NCI-H2081 (cell line): ENCODE measurements at regions not wholly inside any gene's neighbourhood (a gene's known extent, or its start where the extent isn't known, plus 50 kb on each side); places are given as distances from the start of the nearest gene placed in this dataset.
A peak's percentile ranks its signal among the peaks of the same experiment; 100 is the strongest.
"Not testable (repeated sequence)": the region's sequence is repeated elsewhere in the genome, so short reads cannot be mapped to it uniquely, and the experiment has no call there.

Experiments used
- DNase-seq, 2 experiments: peaks; one replicate each; lab custom pipeline; 2025; lab: John Stamatoyannopoulos, UW

- DNase-seq, result no peak
Measured at GRCh38 chr10:33067917-33068316, 109.9 kb upstream of the ITGB1 start.

- DNase-seq, result no peak
Measured at GRCh38 chr10:33067481-33067880, 109.5 kb upstream of the ITGB1 start.

GRCh38 chr10:33066558-33067236 is 108.7 kb upstream of the ITGB1 start:
- no peak for DNase-seq

- no peak for DNase-seq
Measured at GRCh38 chr10:33065111-33065510, 107.1 kb upstream of the ITGB1 start.

GRCh38 chr10:33064706-33065105 is 106.7 kb upstream of the ITGB1 start:
- no peak for DNase-seq

- no peak for DNase-seq
Measured at GRCh38 chr10:33057620-33058019, 99.6 kb upstream of the ITGB1 start.

- no peak for DNase-seq
Measured at GRCh38 chr10:33056828-33057596, 99.0 kb upstream of the ITGB1 start.

- no peak for DNase-seq
Measured at GRCh38 chr10:33055625-33056024, 97.6 kb upstream of the ITGB1 start.

- DNase-seq, result no peak
Measured at GRCh38 chr10:33052915-33053810, 95.1 kb upstream of the ITGB1 start.

GRCh38 chr10:33052263-33052875 is 94.3 kb upstream of the ITGB1 start:
- DNase-seq, result peak; percentile 28 to 71

- DNase-seq, result not testable (repeated sequence)
Measured at GRCh38 chr10:33049963-33050920, 92.2 kb upstream of the ITGB1 start.

- no peak for DNase-seq
Measured at GRCh38 chr10:33048223-33048622, 90.2 kb upstream of the ITGB1 start.

GRCh38 chr10:33047655-33048054 is 89.6 kb upstream of the ITGB1 start:
- no peak for DNase-seq

GRCh38 chr10:33046792-33047191 is 88.8 kb upstream of the ITGB1 start:
- no peak for DNase-seq

GRCh38 chr10:33045421-33045820 is 87.4 kb upstream of the ITGB1 start:
- no peak for DNase-seq

GRCh38 chr10:33042565-33042964 is 84.5 kb upstream of the ITGB1 start:
- no peak for DNase-seq

- DNase-seq, result peak; percentile 12 to 45
Measured at GRCh38 chr10:33041783-33042437, 83.9 kb upstream of the ITGB1 start.

- no peak for DNase-seq
Measured at GRCh38 chr10:33040436-33040835, 82.4 kb upstream of the ITGB1 start.

GRCh38 chr10:33039181-33039580 is 81.2 kb upstream of the ITGB1 start:
- DNase-seq, result no peak

GRCh38 chr10:33038672-33039071 is 80.6 kb upstream of the ITGB1 start:
- no peak for DNase-seq
